Vagina (tissue), 2 donors: ENCODE measurements at regions not wholly inside any gene's neighbourhood (a gene's known extent, or its start where the extent isn't known, plus 50 kb on each side); places are given as distances from the start of the nearest gene placed in this dataset.

ENCODE experiments used
- CTCF ChIP-seq, 3 experiments: fragments of 450-650 bp in 2 of 3; fragments of 200-600 bp in 1 of 3; sonication (generic) in 1 of 3; IDR thresholded peaks; one replicate each; pipeline ENCODE4 v1.5.1; 2017 to 2019; ENCODE audit warnings: antibody characterized with exemption in 3 of 3, mild to moderate bottlenecking in 2 of 3, moderate library complexity in 2 of 3
- POLR2A ChIP-seq, 2 donors: fragments of 450-650 bp; IDR thresholded peaks; one replicate each; pipeline ENCODE4 v1.6.1; 2017; ENCODE audit warnings: antibody characterized with exemption in 2 of 2, mild to moderate bottlenecking in 2 of 2, moderate library complexity in 2 of 2

GRCh38 chr7:125820495-125820894 lies 890.9 kb upstream of the POT1 start:
- TF ChIP-seq CTCF (IDR thresholded peaks at IDR 0.05), result no peak
- TF ChIP-seq POLR2A (IDR thresholded peaks at IDR 0.05), result no peak
